ENCODE measurements at regions not wholly inside any gene's neighbourhood (a gene's known extent, or its start where the extent isn't known, plus 50 kb on each side); places are given as distances from the start of the nearest gene placed in this dataset.

DNA sequence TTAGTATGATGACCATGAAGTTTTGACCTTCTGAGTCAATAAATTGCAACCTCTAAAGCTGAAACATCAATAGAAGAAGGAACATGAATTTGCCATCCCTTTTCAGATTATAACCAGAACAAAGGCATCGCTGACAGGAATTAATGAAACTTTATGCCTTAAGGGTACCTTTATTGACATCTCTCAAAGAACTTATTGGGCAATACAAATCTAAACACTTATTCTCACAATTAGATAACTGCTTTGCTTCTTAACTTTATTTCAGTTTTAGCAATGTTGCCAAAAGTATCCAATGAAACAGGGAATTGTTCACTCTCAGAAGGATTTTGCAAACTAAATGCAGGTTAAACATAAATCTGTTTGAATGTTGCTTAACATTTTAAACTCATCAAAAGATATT lies 116.0 kb downstream of the ELAPOR2 start:
- H3K36me3 ChIP-seq (replicated peaks in 1 of 2; ENCODE audit: control insufficient read depth in 1 of 2, insufficient read depth in 2 of 2, low read length in 2 of 2) = no peaks in the 10 kb centered on the region
- DNase-seq = no peak
- no peaks in the 10 kb centered on the region for H4K20me1 ChIP-seq (ENCODE audit: insufficient read depth, low read length)
- H3K4me3 Mint-ChIP-seq = no peak overlapping the region
- no peak overlapping the region for H3K4me2 ChIP-seq (replicated peaks; ENCODE audit: extremely low read depth, low read length, poor library complexity, severe bottlenecking)
- H3K4me1 Mint-ChIP-seq = no peaks in the 10 kb centered on the region
- intact Hi-C loops (cut with micrococcal nuclease) = no loop called here
- H3K36me3 Mint-ChIP-seq = no peaks in the 10 kb centered on the region
- no peaks in the 10 kb centered on the region for H3K79me2 ChIP-seq (ENCODE audit: insufficient read depth, low read length)
- H3K27me3 ChIP-seq (ENCODE audit: control insufficient read depth in 2 of 2, insufficient read depth in 2 of 2, low read length in 2 of 2) = no peaks in the 10 kb centered on the region
- TF ChIP-seq, protein P1, sequence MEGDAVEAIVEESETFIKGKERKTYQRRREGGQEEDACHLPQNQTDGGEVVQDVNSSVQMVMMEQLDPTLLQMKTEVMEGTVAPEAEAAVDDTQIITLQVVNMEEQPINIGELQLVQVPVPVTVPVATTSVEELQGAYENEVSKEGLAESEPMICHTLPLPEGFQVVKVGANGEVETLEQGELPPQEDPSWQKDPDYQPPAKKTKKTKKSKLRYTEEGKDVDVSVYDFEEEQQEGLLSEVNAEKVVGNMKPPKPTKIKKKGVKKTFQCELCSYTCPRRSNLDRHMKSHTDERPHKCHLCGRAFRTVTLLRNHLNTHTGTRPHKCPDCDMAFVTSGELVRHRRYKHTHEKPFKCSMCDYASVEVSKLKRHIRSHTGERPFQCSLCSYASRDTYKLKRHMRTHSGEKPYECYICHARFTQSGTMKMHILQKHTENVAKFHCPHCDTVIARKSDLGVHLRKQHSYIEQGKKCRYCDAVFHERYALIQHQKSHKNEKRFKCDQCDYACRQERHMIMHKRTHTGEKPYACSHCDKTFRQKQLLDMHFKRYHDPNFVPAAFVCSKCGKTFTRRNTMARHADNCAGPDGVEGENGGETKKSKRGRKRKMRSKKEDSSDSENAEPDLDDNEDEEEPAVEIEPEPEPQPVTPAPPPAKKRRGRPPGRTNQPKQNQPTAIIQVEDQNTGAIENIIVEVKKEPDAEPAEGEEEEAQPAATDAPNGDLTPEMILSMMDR (IDR thresholded peaks at IDR 0.05) = no peak
- H3K27ac ChIP-seq (ENCODE audit: low read depth in 1 of 2, low read length in 2 of 2) = no peak overlapping the region
- peaks cover 0 to 3% (median 0%) of the 10 kb centered on the region in 3 donors for H3K27me3 Mint-ChIP-seq (ENCODE audit: low read depth in 3 of 3)
- H3K27ac Mint-ChIP-seq = no peak overlapping the region
- H3K4me1 ChIP-seq (ENCODE audit: control insufficient read depth in 1 of 2, insufficient read depth in 2 of 2, low read length in 2 of 2) = no peaks in the 10 kb centered on the region
- 100% methylated on average over 1 of the region's 1 CpG for WGBS (ENCODE audit: insufficient coverage)
- no peaks in the 10 kb centered on the region for H3K9me3 Mint-ChIP-seq
- H3K4me3 ChIP-seq (replicated peaks in 1 of 3; ENCODE audit: low read depth in 2 of 3, low read length in 3 of 3) = no peak overlapping the region
- no peak overlapping the region for H3K9ac ChIP-seq (ENCODE audit: insufficient read depth, low read length, poor library complexity, severe bottlenecking)
- H3K9me3 ChIP-seq (replicated peaks in 1 of 2; ENCODE audit: control insufficient read depth in 1 of 2, insufficient read depth in 1 of 2, low read length in 2 of 2) = no peaks in the 10 kb centered on the region
- no peak overlapping the region for H2AFZ ChIP-seq (ENCODE audit: insufficient read depth, low read depth, low read length, poor library complexity, severe bottlenecking)

DNA sequence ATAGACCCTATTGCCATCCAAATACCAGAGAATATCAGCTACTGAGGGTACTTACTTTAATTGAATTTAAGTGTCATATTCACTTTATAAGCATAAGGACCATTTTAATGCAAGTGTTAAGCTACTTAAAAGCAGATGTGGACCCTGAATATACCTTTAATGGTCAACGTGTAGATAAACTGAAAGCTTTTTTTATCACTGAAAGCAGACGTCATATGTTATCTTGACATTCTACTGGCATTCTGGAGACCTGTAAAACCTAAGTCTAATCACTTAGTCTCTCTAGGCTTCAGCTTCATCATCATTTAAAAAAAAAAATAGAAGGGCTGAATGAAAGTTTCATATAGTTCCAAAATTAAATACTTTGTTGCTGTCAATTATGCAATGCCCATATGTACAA lies 116.5 kb downstream of the ELAPOR2 start:
- H3K27ac Mint-ChIP-seq = no peak overlapping the region
- H2AFZ ChIP-seq (ENCODE audit: insufficient read depth, low read depth, low read length, poor library complexity, severe bottlenecking) = no peak overlapping the region
- no peaks in the 10 kb centered on the region for H3K4me1 Mint-ChIP-seq
- no peak overlapping the region for H3K9ac ChIP-seq (ENCODE audit: insufficient read depth, low read length, poor library complexity, severe bottlenecking)
- H3K27me3 ChIP-seq (ENCODE audit: control insufficient read depth in 2 of 2, insufficient read depth in 2 of 2, low read length in 2 of 2) = no peaks in the 10 kb centered on the region
- no peak overlapping the region for H3K4me3 ChIP-seq (replicated peaks in 1 of 3; ENCODE audit: low read depth in 2 of 3, low read length in 3 of 3)
- H3K9me3 ChIP-seq (replicated peaks in 1 of 2; ENCODE audit: control insufficient read depth in 1 of 2, insufficient read depth in 1 of 2, low read length in 2 of 2) = no peaks in the 10 kb centered on the region
- H4K20me1 ChIP-seq (ENCODE audit: insufficient read depth, low read length) = no peaks in the 10 kb centered on the region
- no peak overlapping the region for H3K27ac ChIP-seq (ENCODE audit: low read depth in 1 of 2, low read length in 2 of 2)
- no peaks in the 10 kb centered on the region for H3K36me3 Mint-ChIP-seq
- peaks cover 0 to 3% (median 0%) of the 10 kb centered on the region in 3 donors for H3K27me3 Mint-ChIP-seq (ENCODE audit: low read depth in 3 of 3)
- H3K4me3 Mint-ChIP-seq = no peak overlapping the region
- intact Hi-C loops (cut with micrococcal nuclease) = no loop called here
- H3K4me1 ChIP-seq (ENCODE audit: control insufficient read depth in 1 of 2, insufficient read depth in 2 of 2, low read length in 2 of 2) = no peaks in the 10 kb centered on the region
- H3K4me2 ChIP-seq (replicated peaks; ENCODE audit: extremely low read depth, low read length, poor library complexity, severe bottlenecking) = no peak overlapping the region
- no peaks in the 10 kb centered on the region for H3K36me3 ChIP-seq (replicated peaks in 1 of 2; ENCODE audit: control insufficient read depth in 1 of 2, insufficient read depth in 2 of 2, low read length in 2 of 2)
- WGBS (ENCODE audit: insufficient coverage) = no CpG with 5 or more reads among the region's 2 CpGs
- H3K9me3 Mint-ChIP-seq = no peaks in the 10 kb centered on the region
- DNase-seq = no peak
- H3K79me2 ChIP-seq (ENCODE audit: insufficient read depth, low read length) = no peaks in the 10 kb centered on the region
- TF ChIP-seq, protein P1 (IDR thresholded peaks at IDR 0.05) = no peak

Data from CD14-positive monocyte (primary cell).